Tibial artery (tissue), 4 donors: ENCODE measurements at regions not wholly inside any gene's neighbourhood (a gene's known extent, or its start where the extent isn't known, plus 50 kb on each side); places are given as distances from the start of the nearest gene placed in this dataset.

Source experiments
- DNase-seq, 2 donors: peaks; one replicate each; pipeline ENCODE4 v3.0.0-alpha.2; 2019
- H3K27ac ChIP-seq, 2 donors: fragments of 200-600 bp; sonication (generic) in 1 of 2; 1 replicate in 1 of 2; 2 replicates in 1 of 2; pipeline ENCODE4 v1.5.1; 2018 to 2019; ENCODE audit warnings: mild to moderate bottlenecking in 1 of 2
- H3K27me3 ChIP-seq, 2 donors: fragments of 200-600 bp; sonication (generic) in 1 of 2; one replicate each; pipeline versions ENCODE4 v1.5.1 to v1.6.0; 2016 to 2019
- H3K36me3 ChIP-seq, 3 donors: fragments of 200-600 bp; sonication (generic) in 2 of 3; one replicate each; pipeline ENCODE4 v1.5.1; 2016 to 2019; ENCODE audit warnings: mild to moderate bottlenecking in 2 of 3
- H3K4me1 ChIP-seq, 4 donors: fragments of 200-600 bp; sonication (generic) in 2 of 4; 1 replicate in 3 of 4; 2 replicates in 1 of 4; pipeline ENCODE4 v1.5.1; 2016 to 2019
- H3K4me3 ChIP-seq, 2 donors: fragments of 200-600 bp; sonication (generic) in 1 of 2; 1 replicate in 1 of 2; 2 replicates in 1 of 2; pipeline ENCODE4 v1.5.1; 2018 to 2019; ENCODE audit warnings: mild to moderate bottlenecking in 2 of 2
- H3K9me3 ChIP-seq, 3 donors: fragments of 200-600 bp; sonication (generic) in 1 of 3; one replicate each; pipeline ENCODE4 v1.5.1; 2016 to 2019
- intact Hi-C: fragments of 100-400 bp; cut with DNase I; formaldehyde crosslinking; loops from one replicate; pipeline ENCODE4 v1.15.0; 2023; ENCODE audit warnings: low total_unique reads
- TF ChIP-seq, protein P1 (sequence below), 2 experiments: fragments of 200-600 bp in 1 of 2; fragments of 450-650 bp in 1 of 2; IDR thresholded peaks; one replicate each; pipeline ENCODE4 v1.5.1; 2017 to 2019; ENCODE audit warnings: antibody characterized with exemption in 2 of 2, mild to moderate bottlenecking in 1 of 2, moderate library complexity in 1 of 2

DNA sequence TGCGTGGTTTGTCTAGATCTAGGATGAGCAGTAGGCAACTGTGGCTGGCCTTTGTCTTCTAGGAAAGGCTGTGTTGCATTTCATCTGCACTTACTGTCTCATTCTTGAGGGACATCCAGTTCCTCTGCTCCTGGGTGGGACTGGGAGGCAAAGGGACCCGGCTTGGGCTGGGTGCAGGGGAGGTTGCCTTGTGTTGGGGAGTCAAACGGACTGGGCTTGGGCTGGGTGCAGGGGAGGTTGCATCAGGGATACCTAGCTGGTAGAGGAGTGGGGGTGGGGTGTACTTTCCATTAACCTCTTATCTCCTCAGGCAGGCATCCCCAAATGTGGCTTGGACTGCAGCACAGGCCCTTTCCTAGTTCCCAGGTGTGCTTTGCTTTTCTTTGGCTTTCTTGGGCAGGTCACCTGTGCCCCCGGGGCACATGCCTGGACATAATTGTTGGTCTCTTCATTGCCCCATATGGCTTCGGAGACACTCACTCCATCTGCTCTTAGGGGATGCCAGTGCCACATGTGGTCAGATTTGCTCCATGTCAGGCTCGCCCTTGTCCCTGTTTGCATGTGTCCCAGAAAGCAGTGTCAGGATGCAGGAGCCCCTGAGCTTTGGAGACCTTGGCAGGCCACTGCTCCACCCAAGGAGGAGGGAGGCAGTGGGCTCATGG, 1682.9 kb downstream of the TP53TG3F start:
- H3K27me3 ChIP-seq, result no peaks in the 10 kb centered on the region
- no peaks in the 10 kb centered on the region for H3K36me3 ChIP-seq
- no peak overlapping the region for H3K4me3 ChIP-seq
- intact Hi-C loops, result no loop called here
- H3K27ac ChIP-seq, result no peak overlapping the region
- peaks cover 0 to 17% (median 7%) of the 10 kb centered on the region in 3 donors for H3K9me3 ChIP-seq
- TF ChIP-seq, protein P1, sequence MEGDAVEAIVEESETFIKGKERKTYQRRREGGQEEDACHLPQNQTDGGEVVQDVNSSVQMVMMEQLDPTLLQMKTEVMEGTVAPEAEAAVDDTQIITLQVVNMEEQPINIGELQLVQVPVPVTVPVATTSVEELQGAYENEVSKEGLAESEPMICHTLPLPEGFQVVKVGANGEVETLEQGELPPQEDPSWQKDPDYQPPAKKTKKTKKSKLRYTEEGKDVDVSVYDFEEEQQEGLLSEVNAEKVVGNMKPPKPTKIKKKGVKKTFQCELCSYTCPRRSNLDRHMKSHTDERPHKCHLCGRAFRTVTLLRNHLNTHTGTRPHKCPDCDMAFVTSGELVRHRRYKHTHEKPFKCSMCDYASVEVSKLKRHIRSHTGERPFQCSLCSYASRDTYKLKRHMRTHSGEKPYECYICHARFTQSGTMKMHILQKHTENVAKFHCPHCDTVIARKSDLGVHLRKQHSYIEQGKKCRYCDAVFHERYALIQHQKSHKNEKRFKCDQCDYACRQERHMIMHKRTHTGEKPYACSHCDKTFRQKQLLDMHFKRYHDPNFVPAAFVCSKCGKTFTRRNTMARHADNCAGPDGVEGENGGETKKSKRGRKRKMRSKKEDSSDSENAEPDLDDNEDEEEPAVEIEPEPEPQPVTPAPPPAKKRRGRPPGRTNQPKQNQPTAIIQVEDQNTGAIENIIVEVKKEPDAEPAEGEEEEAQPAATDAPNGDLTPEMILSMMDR (IDR thresholded peaks at IDR 0.05), result no peak
- peak in 1 of 2 donors; percentile 45 for DNase-seq
- H3K4me1 ChIP-seq, result no peaks in the 10 kb centered on the region

DNA sequence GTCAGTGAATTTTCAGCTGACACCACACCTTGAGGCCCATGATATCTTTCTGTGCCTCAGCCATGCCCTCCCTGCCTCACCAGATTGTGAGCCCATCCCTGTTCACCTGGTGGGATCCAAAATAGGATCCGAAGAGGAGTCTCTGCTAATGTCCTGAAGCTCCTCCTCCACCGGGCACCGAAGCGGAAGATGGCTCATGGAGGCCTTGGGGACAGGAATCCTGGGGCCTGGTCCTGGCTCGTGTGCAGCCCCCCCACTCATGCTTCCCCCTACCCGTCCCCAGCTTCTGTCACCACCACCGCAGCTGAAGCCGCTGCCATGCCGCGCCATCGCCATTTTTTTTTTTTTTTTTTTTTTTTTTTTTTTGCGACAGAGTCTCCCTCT, 1683.4 kb downstream of the TP53TG3F start:
- Histone ChIP-seq H3K27ac (no peak overlapping the region), H3K27me3 (no peaks in the 10 kb centered on the region), H3K4me1 (no peaks in the 10 kb centered on the region), H3K4me3 (no peak overlapping the region), H3K36me3 (no peaks in the 10 kb centered on the region), H3K9me3 (peaks cover 0 to 23% (median 9%) of the 10 kb centered on the region in 3 donors)
- intact Hi-C loops, result no loop called here
- TF ChIP-seq, protein P1 (IDR thresholded peaks at IDR 0.05), result no peak
- DNase-seq, result peak in 1 of 2 donors; percentile 46

DNA sequence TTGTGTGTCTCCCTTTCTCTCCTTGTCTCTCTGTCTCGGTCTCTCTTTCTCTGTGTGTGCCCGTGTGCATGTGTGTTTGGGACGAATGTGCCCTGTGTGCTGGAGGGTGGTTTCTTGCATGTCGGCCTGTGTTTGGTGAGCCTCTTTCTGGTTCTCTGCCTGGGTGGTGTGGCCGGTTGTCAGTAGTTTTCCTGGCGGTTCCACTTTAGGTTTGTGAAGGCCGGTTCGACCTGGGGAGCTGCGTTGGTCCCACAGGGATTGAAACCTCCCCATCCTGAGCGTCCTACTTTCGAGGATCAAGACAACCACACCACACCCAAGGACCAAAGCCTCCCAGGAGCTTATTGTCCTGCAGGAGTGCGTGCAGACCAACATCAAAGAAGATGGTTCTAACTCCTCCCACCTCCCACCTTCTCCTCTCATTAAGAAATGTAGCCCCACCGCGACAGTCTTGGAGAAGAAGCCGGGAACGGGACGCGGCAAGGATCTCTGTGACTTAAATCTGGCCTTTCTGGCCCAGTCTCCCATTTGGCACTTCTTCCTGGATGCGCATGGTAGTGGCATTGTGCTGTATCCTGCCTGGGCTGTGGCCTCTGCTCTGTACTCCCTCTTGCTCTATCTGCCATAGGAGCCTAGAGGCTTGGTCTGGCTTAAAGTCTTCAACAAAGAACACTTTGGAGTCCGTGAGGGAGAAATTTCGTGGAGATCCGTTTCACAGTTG, 1685.0 kb downstream of the TP53TG3F start:
- intact Hi-C loops, result no loop called here
- Histone ChIP-seq H3K4me3 (no peak overlapping the region), H3K36me3 (no peaks in the 10 kb centered on the region), H3K27ac (no peak overlapping the region), H3K4me1 (no peaks in the 10 kb centered on the region), H3K27me3 (no peaks in the 10 kb centered on the region), H3K9me3 (peaks cover 0 to 23% (median 9%) of the 10 kb centered on the region in 3 donors)
- DNase-seq, result peak in 1 of 2 donors; percentile 54
- TF ChIP-seq, protein P1 (IDR thresholded peaks at IDR 0.05), result no peak

DNA sequence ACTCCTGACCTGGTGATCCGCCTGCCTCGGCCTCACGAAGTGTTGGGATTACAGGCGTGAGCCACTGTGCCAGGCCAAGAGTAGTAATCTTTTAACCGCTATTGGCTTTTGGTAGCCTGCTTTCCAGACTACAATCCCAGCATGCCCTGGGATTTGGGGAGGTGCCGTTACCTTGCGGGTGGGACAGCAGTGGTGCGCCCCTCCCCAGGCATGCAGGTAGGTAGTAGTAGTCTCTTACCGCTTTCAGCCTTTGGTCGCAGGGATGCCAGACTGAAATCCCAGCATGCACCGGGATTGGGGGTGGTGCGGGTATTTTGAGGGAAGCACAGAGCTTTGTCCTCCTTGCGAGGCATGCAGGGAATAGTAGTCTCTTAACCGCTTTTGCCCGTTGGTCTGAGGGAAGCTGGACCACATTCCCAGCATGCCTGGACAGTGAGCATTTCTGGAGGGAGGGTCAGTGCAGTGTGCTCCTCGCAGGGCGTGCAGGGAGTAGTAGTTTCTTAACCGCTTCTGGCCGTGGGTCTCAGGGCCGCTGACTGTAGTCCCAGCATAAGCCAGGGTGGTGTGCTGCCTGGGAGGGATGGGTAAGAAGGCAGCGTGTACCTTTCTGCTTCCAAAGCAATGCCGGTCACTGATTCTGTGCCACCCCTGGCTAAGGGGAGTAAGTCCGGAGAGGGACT, 1686.8 kb downstream of the TP53TG3F start:
- H3K27ac ChIP-seq, result no peak overlapping the region
- TF ChIP-seq, protein P1 (IDR thresholded peaks at IDR 0.05), result no peak

DNA sequence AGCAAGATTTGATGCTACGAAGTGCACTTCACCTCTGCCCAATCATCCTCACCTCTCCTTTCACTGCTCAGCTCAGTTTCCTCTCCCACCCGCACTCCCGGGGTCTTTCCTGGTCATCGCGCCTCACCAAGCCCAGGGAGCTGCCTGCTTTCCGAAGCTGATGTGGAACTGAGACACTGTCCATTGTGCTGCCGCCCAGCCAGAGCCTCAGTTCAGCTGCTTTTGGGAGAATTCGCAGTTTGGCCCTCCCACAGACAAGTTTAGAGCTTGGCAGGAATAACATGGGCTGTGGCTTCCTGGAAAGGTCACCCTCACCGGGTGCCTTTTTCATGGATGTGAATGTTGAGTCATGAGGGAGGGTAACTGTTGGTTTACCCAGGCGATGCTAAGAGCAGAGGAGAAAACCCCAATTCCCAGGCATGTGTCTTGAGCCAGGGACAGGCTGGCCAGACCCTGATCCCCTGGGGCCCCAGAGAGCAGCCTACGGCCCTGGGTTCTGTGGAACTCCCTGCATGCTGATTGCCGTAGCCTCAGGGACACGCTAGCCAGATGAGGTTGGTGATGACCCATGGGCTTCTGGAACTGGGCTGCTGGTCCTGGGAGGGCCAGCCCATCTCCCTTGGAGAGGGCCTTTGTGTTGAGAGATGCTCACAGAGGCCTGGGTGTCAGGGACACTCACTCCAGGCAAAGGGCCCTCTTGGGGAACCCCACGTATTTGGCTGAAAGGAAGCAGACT, 1687.5 kb downstream of the TP53TG3F start:
- TF ChIP-seq, protein P1 (IDR thresholded peaks at IDR 0.05), result no peak
- peaks cover 0 to 19% (median 9%) of the 10 kb centered on the region in 3 donors for H3K9me3 ChIP-seq
- H3K4me1 ChIP-seq, result no peaks in the 10 kb centered on the region
- H3K27ac ChIP-seq, result no peak overlapping the region
- no peak for DNase-seq
- no peaks in the 10 kb centered on the region for H3K27me3 ChIP-seq
- no peaks in the 10 kb centered on the region for H3K36me3 ChIP-seq
- H3K4me3 ChIP-seq, result no peak overlapping the region
- intact Hi-C loops, result no loop called here

More for the DNA sequence above, 1686.8 kb downstream of the TP53TG3F start:
- Histone ChIP-seq H3K9me3 (peaks cover 0 to 19% (median 9%) of the 10 kb centered on the region in 3 donors), H3K4me3 (no peak overlapping the region), H3K4me1 (no peaks in the 10 kb centered on the region), H3K27me3 (no peaks in the 10 kb centered on the region), H3K36me3 (no peaks in the 10 kb centered on the region)
- intact Hi-C loops, result no loop called here
- peak in 1 of 2 donors; percentile 57 for DNase-seq
